LoVo (cell line): ENCODE measurements at regions not wholly inside any gene's neighbourhood (a gene's known extent, or its start where the extent isn't known, plus 50 kb on each side); places are given as distances from the start of the nearest gene placed in this dataset.
"Not testable (repeated sequence)": the region's sequence is repeated elsewhere in the genome, so short reads cannot be mapped to it uniquely, and the experiment has no call there.

ENCODE experiments used
- DNase-seq: peaks from one replicate; pipeline ENCODE4 v3.0.0-alpha.2; 2016; ENCODE audit warnings: low spot score

DNA sequence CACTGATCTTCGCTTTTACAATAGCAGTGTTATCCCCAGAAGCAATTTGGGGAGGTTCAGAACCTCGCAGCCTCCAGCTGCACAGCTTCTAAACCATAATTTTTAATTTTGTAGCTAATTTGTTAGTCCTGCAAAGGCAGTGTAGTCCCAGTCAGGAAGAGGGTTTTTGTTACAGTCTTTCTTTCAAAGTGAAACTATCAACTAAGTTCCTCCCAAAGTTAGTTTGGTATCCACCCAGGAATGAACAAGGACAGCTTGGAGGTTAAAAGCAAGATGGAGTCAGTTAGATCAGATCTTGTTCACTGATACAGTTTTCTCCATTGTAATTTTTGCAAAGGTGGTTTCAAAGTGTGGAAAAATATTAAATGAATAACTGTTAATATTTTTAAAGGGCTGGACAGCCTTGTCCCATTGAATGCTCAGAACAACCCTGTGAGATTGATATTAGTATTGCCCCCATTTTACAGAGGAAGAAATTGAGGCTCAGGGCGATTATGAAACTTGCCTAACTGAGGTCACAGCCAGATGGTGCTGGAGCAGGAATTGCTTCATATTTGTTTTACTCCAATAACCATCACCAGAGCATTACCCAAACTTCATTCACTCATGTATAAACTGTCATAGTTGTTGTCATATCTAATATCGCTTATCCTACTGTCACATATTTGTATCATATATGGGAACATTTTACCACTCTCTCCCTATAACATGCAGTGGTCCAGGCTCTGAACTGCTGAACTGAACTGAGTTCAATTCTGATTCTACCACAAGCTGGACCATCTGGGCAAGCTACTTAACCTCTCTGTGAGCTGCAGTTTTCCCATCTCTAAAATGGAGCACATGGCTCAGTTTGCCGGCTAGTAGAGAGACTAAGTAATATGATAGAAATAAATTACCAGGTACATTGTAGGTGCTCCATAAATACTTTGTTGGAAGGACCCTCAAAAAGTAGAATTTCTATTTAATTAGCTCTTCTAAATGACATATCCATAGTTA is 213.8 kb downstream of the BCAS1 start:
- DNase-seq = no peak

DNA sequence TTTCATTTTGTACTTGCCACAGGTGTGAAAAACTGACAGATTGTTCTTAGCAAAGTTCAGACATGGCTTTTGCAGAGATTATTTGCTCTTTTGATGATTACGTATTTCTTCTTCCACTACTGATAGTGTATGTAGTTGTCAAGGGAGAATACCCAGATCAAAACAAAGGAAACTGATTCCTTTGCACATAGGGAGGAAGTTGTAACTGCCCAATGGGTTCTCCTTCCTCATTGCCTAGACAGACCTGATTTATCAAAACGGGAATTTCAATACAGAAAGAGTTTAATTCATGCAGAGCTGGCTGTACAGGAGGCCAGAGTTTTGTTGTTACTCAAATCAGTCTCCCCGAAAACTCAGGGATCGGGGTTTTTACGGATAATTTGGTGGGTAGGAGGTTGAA is 214.7 kb downstream of the BCAS1 start:
- no peak for DNase-seq

DNA sequence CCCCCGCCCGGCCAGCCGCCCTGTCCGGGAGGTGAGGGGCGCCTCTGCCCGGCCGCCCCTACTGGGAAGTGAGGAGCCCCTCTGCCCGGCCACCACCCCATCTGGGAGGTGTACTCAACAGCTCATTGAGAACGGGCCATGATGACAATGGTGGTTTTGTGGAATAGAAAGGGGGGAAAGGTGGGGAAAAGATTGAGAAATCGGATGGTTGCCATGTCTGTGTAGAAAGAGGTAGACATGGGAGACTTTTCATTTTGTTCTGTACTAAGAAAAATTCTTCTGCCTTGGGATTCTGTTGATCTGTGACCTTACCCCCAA is 215.8 kb downstream of the BCAS1 start:
- not testable (repeated sequence) for DNase-seq

DNA sequence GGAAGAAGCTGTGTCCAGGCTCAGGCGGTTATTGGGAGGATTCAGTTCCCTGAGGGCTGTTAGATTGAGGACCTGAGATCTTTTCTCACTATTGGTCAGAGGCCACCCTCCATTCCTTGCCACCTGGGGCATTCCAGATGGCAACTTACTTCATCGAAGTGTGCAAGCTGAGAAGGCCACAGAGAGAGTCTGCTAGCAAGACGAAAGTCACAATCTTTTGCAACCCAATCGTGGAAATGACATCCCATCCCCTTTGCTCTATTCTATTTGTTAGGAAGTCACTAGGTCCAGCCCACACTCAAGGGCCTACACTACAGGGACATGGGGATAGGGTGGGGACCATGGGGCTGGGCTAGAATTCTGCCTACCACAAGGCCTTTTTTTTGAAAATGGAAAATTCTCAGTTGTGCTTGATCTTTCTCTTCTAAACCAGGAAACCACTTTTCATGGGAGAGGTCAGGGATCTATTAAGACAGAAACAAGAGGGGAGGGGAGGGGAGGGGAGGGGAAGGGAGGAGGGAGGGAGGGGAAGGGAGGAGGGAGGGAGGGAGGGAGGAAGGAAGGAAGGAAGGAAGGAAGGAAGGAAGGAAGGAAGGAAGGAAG is 217.2 kb downstream of the BCAS1 start:
- no peak for DNase-seq

DNA sequence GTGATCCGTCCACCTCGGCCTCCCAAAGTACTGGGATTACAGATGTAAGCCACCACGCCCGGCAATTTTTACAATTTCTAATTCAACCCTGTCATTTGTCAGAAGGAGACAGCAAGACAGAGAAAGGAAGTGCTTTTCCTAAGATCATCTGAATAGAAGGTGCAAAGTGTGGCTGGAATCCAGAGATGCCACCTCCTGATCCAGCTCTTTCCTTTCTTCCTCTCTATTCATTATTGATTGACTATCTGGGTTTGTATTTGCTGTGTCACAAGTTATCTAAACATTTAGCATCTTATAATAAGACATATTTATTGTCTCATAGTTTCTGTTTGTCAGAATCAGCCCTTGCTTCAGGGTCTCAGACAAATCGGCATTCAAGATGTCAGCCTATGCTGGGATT is 217.7 kb downstream of the BCAS1 start:
- no peak for DNase-seq

DNA sequence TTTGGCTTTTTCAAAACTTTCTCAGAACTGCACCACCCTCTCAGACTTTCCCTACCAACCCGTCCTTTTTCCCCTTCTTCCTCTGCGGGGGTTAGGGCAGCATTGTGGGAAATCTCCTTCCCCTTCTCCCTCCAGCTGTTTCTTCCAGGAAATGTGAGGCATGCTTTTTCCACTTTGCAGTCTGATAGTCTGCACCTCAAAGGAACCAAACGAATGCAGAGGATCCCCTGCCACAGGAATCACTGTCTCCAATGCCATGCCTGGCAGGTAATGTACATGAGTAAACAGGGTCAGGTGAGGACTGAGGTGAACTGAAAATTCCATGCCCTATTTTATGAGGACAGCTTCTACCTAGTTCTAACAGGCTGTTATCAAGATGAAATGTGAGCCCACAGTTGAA is 218.4 kb downstream of the BCAS1 start:
- no peak for DNase-seq

DNA sequence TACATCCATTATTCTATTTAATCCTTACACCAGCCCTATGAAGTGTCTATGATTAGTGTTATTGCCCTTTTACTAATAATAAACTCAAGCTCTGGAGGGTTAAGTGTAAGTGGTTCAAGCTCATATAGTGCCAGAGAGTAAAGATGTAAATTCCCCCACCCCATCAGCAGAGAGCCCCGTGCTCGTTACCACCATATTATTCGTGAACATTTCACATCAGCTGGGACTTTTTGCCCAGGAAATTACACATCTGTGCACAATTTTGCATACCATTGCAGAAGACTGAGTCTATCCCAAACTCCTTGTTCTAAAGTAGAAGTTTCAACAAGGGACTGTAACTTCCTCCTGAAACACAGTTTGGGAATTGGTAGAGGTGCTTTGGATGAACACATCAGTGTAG is 220.1 kb downstream of the BCAS1 start:
- no peak for DNase-seq

DNA sequence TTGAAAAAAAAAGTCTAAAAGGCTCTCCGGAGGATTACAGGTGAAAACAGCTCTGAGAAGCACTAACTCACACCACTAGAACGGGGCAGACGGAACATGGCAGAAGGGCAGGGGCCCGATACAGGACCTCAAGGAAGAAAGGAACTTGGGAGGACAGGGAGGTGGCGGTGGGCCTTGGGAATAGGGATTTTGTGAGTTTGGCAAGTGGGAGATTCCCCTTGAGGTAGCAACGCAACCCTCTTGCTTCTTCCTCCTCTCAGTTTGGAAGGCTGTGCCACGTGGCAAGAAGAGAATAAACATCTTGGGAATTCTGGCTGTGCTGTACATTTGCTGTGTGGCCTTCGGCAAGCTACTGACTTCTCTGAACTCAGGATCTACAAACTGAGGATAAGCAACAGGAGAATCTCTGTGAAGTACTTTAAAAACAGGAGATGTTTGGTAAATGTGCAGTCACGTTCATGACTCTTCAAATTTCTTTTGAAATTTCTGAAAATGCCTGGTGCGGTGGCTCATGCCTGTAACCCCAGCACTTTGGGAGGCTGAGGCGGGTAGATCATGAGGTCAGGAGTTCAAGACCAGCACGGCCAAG is 220.8 kb downstream of the BCAS1 start:
- DNase-seq = no peak

DNA sequence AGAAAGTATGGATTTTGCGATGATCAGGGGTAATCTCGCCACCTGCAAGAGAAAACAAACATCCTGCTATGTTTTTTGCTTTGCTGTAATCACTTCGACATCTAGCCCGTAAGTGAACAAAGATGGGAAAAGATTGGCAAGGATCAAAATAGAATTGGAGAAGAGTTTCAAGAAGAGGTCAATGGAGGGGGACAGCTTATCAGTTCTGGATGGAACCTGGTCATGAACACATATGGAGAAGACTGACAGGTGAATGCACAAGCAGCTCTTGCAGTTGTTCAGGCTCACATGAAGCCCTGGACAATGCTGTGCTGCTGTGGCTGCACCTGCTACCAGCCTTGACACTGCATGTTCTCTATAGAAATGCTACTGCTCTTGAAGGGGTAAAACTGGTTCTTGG is 222.1 kb downstream of the BCAS1 start:
- DNase-seq = no peak

DNA sequence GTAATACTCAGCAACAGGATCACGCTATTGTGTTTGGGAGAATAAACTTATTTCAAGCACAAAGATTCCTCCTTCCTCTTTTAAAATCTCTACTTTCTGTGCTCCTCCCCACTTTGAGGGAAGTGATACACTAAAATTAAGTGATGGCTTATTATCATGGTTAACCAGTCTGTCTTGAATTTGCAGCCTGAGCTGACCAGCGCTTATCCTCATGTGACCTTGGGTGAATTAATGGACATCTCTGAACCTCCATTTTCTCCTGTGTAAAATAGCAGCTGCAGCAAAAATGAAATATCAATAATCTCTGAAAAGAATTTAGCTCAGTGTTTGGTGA is 222.6 kb downstream of the BCAS1 start:
- DNase-seq = no peak

DNA sequence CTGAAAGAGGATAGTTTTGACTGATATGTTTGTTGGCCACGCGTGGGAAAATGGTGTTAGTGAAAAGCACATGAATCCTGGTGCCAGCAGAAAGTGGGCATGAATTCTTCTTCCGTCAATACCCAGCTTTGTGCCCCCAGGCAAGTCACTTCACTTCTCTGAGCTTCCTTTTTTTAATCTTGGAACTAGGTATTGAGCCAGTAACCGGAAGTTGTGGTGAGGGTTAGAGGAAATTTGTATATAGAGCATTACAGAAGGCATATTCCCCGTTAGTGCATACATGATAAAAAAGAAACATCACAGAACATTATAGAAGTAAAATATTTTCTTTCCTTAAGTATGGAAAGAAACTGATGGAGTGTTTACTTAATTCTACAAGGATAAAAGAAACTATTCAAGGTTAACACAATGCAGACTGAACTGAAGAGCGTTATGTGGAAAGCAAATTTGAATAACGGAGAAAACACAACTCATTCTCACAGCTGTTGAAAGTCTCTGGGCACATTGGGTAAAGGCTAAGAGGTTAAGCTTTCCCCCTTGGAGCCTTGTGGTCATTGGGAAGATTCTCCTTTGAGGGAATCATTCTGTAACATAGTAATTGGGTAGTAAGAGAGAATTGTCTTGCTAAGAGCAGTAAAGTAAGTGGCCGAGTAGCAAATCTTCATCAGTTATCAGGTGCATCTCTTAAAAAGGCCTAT is 223.1 kb downstream of the BCAS1 start:
- no peak for DNase-seq

DNA sequence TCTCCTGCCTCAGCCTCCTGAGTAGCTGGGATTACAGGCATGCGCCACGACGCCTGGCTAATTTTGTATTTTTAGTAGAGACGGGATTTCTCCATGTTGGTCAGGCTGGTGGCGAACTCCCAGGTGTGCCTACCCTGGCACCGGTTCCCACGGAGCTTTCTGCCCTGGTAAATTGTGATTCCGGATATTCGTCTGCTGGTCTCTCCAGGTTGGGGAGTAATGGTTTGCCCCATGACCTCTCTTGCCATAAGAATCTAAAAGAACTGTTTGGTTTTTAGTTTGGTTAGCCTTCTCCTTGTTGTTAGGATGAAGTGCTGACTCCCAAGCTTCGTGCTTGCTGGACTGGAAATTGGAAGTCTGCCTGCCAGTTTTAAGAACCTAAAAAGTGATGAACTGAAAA is 223.8 kb downstream of the BCAS1 start:
- no peak for DNase-seq

DNA sequence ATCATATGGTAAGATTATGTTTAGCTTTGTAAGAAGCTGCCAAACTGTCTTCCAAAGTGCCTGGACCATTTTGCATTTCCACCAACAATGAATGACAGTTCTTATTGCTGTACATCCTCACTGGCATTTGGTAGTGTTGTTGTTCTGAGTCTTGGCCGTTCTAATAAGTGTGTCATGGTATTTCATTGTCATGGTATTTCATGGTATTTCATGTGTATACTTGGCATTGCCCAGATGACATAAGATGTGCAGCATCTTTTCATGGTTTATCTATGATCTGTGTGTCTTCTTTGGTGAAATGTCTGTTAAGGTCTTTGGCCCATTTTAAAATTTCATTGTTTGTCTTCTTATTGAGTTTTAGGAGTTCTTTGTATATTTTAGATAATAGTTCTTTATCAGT is 224.4 kb downstream of the BCAS1 start:
- DNase-seq = no peak

DNA sequence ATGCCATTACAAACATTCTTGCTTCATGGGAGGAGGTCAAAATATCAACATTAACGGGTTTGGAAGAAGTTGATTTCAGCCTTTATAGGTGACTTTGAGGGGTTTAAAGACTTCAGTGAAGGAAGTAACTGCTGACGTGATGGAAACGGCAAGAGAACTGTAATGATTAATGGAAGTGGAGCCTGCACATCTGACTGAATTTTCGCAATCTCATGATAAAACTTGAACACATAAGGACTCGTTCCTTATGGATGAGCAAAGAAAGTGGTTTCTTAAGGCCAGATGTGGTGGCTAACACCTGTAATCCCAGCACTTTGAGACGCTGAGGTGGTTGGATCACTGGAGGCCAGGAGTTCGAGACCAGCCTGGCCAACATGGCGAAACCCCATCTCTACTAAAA is 226.1 kb downstream of the BCAS1 start:
- no peak for DNase-seq

DNA sequence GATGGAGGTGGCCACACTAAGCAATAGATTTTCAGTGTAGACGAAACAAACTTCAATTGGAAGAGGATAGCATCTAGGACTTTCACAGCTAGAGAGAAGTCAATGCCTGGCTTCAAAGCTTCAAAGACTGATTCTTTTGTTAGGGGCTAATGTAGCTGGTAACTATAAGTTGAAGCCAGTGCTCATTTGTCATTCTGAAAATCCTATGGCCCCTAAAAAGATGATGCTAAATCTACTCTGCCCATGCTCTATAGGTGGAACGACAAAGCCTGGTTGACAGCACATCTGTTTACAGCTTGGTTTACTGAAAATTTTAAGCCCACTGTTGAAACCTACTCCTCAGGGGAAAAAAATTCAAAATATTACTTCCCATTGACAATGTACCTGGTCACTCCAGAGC is 226.7 kb downstream of the BCAS1 start:
- no peak for DNase-seq

DNA sequence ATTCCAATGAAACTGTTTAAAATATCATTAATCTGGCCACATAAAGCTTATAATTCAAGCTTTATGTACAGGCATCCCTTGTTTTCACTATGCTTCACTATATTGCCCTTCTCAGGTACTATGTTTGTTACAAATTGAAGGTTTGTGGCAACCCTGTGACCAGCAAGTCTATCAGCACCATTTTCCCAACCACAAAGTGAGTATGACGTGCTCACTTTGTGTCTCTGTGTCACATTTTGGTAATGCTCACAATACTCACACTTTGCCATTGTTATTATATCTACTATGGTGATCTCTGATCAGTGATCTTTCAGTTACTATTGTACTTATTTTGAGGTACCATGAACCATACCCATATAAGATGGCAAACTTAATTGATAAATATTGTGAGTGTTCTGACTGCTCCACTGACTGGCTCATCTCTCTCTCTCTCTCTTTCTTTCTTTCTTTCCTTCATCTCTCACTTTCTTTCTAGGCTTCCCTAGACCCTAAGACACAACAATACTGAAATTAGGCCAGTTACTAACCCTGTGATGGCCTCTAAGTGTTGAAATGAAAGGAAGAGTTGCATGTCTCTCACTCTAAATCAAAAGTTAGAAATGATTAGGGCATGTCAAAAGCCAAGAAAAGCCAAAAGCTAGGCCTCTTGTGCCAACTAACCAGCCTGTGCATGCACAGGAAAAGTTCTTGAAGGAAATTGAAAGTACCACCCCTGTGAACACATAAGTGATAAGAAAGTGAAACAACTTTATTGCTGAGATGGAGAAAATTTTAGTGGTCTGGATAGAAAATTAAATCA is 227.9 kb downstream of the BCAS1 start:
- no peak for DNase-seq

DNA sequence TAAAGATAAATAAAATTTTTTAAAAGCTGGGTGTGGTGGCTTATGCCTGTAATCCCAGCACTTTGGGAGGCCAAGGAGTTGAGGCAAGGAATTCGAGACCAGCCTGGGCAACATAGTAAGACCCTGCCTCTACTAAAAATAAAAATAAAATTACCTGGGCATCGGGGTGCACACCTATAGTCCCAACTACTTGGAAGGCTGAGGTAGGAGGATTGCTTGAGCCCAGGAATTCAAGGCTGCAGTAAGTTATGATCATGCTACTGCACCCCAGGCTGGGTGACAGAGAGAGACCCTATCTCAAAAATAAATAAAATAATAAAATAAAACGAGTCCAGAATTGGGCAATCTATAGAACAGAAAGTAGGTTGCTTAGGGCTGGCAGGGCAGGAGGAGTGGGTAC is 228.7 kb downstream of the BCAS1 start:
- no peak for DNase-seq

DNA sequence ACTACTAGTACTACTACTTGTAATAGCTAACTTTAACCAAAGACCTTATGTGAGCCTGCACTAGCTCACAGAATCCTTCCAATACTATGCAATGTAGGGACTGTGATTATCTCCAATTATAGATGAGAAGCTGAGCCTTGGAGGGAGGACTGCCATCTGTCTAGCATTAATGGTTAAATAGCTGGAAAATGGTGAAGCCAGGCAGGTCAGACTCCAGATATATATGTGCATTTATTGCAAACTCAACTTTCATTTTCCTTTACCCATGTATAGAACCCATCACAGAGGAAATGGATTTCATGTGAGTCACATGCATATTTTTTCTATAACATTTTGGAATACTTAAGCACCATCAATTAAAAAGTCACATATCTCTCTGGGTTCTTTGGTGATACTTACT is 229.9 kb downstream of the BCAS1 start:
- no peak for DNase-seq

DNA sequence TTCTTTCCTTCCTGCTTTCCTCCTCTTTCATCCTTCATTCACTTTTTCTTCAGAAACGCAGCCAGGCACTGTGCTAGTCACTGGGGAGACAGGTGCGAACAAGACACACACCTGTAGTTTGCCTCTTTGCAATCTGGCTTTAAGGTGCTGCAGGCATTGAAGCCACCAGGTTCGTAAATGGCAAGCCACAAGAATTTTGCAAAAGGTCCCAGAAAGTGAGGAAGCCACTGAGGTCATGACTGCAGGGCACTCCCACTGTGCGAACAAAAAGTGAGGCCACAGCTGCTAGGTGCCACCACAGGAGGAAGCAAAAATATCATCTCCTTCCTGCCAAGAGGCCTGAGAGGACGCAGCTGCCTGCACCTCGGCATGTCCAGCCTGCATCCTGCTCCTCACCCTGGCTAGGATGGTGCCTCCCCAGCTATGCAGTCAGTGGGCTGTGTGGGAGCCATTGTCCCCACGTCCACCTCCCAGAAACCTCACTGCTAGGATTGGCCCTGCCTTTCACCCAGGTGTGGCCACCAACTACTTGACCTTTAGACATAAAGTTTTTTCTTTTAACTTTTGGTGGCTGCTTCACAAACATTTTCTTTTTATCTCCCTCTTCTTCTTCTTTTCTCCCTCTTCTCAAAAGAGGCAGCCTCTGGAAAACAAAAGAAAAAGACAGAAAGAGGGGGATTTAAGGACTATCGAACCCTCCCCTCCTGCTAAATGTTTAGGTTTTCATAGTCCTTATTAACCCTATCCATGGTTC is 230.8 kb downstream of the BCAS1 start:
- peak; percentile 68 for DNase-seq

DNA sequence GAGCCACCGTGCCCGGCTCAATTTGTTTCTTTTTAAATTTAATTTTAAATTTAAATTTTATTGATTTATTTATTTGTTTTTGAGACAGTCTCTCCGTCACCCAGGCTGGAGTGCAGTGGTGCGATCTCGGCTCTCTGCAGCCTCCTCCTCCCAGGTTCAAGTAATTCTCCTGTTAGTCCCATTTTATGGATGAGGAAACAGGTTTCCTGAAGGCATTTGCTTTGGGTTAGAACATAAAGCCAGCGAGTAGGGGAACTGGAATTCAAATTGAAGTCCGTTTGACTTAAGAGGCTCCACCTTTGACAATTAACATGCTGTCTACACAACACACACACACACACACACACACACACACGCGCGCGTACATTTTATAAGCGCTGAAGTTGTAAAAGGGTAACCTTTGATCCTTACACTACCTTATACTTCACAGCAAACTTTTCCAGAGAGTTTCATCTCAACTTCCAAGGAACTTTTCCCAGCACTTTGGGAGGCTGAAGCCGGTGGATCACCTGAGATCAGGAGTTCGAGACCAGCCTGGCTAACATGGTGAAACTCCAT is 232.0 kb downstream of the BCAS1 start:
- DNase-seq = peak; percentile 71
